K562 (cell line): ENCODE measurements at regions not wholly inside any gene's neighbourhood (a gene's known extent, or its start where the extent isn't known, plus 50 kb on each side); places are given as distances from the start of the nearest gene placed in this dataset.

Source experiments
- ATAC-seq: fragments of 200-7000 bp; cut with Tn5 transposase; 3 replicates; pipeline ENCODE4 v1.9.1; 2020; ENCODE audit warnings: moderate library complexity
- BruUV-seq: library from RNA; stranded (reverse); fragments of 400-500 nt; replicated peaks from 2 replicates; lab custom pipeline; 2021; lab: Mats Ljungman, UMichigan
- CTCF ChIA-PET: fragments of 300-600 bp; formaldehyde crosslinking; extraction: SDS; loops from one replicate; lab custom pipeline; 2021; ENCODE audit warnings: low intra/inter-chr PET ratio; lab: Yijun Ruan, JAX
- POLR2A ChIA-PET: fragments of 300-600, 350-650 bp; sonication (Branson Sonifier 250); formaldehyde crosslinking; extraction: SDS; loops from one replicate; lab custom pipeline; 2021; ENCODE audit warnings: antibody characterized with exemption, inconsistent platforms; lab: Yijun Ruan, JAX
- DNase-seq, 4 experiments: peaks; one replicate each; pipeline versions ENCODE4 v3.0.0 to v3.0.0-alpha.2; 2011 to 2018; ENCODE audit warnings: low spot score in 3 of 4, mixed read lengths in 3 of 4; ENCODE audit errors: extremely low read depth in 1 of 4
- FAIRE-seq: peaks from 2 replicates; lab custom pipeline; 2011; peaks lifted over from hg19 to GRCh38; lab: Jason Lieb, UNC
- H2AFZ ChIP-seq: 2 replicates; pipeline ENCODE4 v1.6.0; 2011; ENCODE audit warnings: low read depth, low read length, control low read depth, inconsistent platforms
- H3K27ac ChIP-seq: fragments of 200-600 bp; 3 replicates; pipeline ENCODE4 v1.8.0; 2011; ENCODE audit warnings: low read depth, mild to moderate bottlenecking, control low read depth, inconsistent platforms, low read length, moderate library complexity, mixed read lengths; ENCODE audit errors: extremely low read depth
- H3K27me3 ChIP-seq, 2 experiments: fragments of 300-600 bp in 1 of 2; 2 replicates in 1 of 2; 3 replicates in 1 of 2; pipeline versions ENCODE4 v1.6.0 to v1.8.0; 2011; ENCODE audit warnings: inconsistent platforms in 2 of 2, low read length in 2 of 2, mild to moderate bottlenecking in 1 of 2, mixed read lengths in 1 of 2, moderate library complexity in 1 of 2; ENCODE audit not compliant: control insufficient read depth in 2 of 2, insufficient read depth in 2 of 2
- H3K36me3 ChIP-seq: fragments of 300-600 bp; 3 replicates; pipeline ENCODE4 v1.8.0; 2011; ENCODE audit warnings: mild to moderate bottlenecking, low read length, inconsistent platforms; ENCODE audit not compliant: control insufficient read depth, insufficient read depth
- H3K4me1 ChIP-seq, 2 experiments: fragments of 200-600 bp in 1 of 2; replicated peaks in 1 of 2; 2 replicates in 1 of 2; 3 replicates in 1 of 2; pipeline versions ENCODE4 v1.5.1 to v1.8.0; 2011; ENCODE audit warnings: inconsistent platforms in 2 of 2, low read length in 2 of 2, mild to moderate bottlenecking in 1 of 2, mixed read lengths in 1 of 2, moderate library complexity in 1 of 2; ENCODE audit not compliant: control insufficient read depth in 2 of 2, insufficient read depth in 2 of 2
- H3K4me2 ChIP-seq: 2 replicates; pipeline ENCODE4 v1.6.1; 2011; ENCODE audit warnings: low read length, control low read depth, inconsistent platforms, mixed read lengths; ENCODE audit not compliant: insufficient read depth
- H3K4me3 ChIP-seq: fragments of 200-600 bp; sonication (generic), shearing (Covaris generic); 2 replicates; pipeline ENCODE4 v1.5.1; 2016; ENCODE audit warnings: control low read depth, inconsistent platforms
- H3K79me2 ChIP-seq: fragments of 200-600 bp; 3 replicates; pipeline ENCODE4 v1.8.0; 2011; ENCODE audit warnings: low read length, inconsistent platforms; ENCODE audit not compliant: control insufficient read depth, insufficient read depth
- H3K9ac ChIP-seq, 2 experiments: 2 replicates each; pipeline versions ENCODE4 v1.6.0 to v1.6.1; 2011; ENCODE audit warnings: low read depth in 2 of 2, low read length in 2 of 2, control low read depth in 1 of 2, inconsistent platforms in 1 of 2, mild to moderate bottlenecking in 1 of 2, mixed read lengths in 1 of 2; ENCODE audit not compliant: insufficient read depth in 1 of 2
- H3K9me1 ChIP-seq: one replicate; pipeline ENCODE4 v1.6.0; 2011; ENCODE audit warnings: inconsistent platforms, mild to moderate bottlenecking, low read length, moderate library complexity; ENCODE audit not compliant: control insufficient read depth, insufficient read depth
- H3K9me3 ChIP-seq: replicated peaks from 2 replicates; pipeline ENCODE4 v1.5.1; 2011; ENCODE audit warnings: low read depth, low read length, inconsistent platforms; ENCODE audit not compliant: control insufficient read depth, insufficient read depth
- H4K20me1 ChIP-seq: replicated peaks from 2 replicates; pipeline ENCODE4 v1.6.1; 2011; ENCODE audit warnings: low read length, inconsistent platforms, mixed read lengths; ENCODE audit not compliant: control insufficient read depth, insufficient read depth
- ARNT ChIP-seq, 2 experiments: fragments of 450-650 bp; IDR thresholded peaks; 2 replicates each; pipeline ENCODE4 v1.6.1; 2016; ENCODE audit warnings: mild to moderate bottlenecking in 1 of 2
- E2F4 ChIP-seq: sonication (generic); formaldehyde crosslinking; IDR thresholded peaks from 2 replicates; pipeline ENCODE4 v1.8.0; 2022; ENCODE audit warnings: mild to moderate bottlenecking, low read depth, missing genetic modification reagents
- ETS1 ChIP-seq: conservative IDR thresholded peaks from 2 replicates; pipeline ENCODE4 v1.6.1; 2011; ENCODE audit warnings: low read depth, mild to moderate bottlenecking, low read length; ENCODE audit not compliant: control insufficient read depth
- MYNN ChIP-seq, 2 experiments: sonication (generic); formaldehyde crosslinking in 1 of 2; IDR thresholded peaks; 2 replicates each; pipeline versions ENCODE4 v1.5.0 to v1.6.1; 2016 to 2020; ENCODE audit warnings: antibody characterized with exemption in 1 of 2, missing genetic modification reagents in 1 of 2
- PREB ChIP-seq: sonication (generic); formaldehyde crosslinking; IDR thresholded peaks from 2 replicates; pipeline ENCODE4 v1.8.1; 2023; ENCODE audit warnings: mild to moderate bottlenecking, missing genetic modification reagents
- TRIM28 ChIP-seq: fragments of 450-650 bp; IDR thresholded peaks from 2 replicates; pipeline ENCODE4 v1.6.1; 2017
- XRCC4 ChIP-seq: IDR thresholded peaks from one replicate; pipeline ENCODE4 v1.6.1; 2011; ENCODE audit not compliant: insufficient read depth, insufficient read length; ENCODE audit errors: extremely low read depth
- ZC3H11A ChIP-seq: IDR thresholded peaks from 2 replicates; pipeline ENCODE4 v1.6.1; 2012; ENCODE audit warnings: low read depth, low read length, improper control_type of control experiment
- ZNF23 ChIP-seq: fragments of 250-450 bp; sonication (Bioruptor Pico); IDR thresholded peaks from 2 replicates; pipeline ENCODE4 v1.4.0; 2020; ENCODE audit warnings: mild to moderate bottlenecking
- ZNF277 ChIP-seq: fragments of 250-450 bp; sonication (Bioruptor Pico); IDR thresholded peaks from 2 replicates; pipeline ENCODE4 v1.8.0; 2022; ENCODE audit warnings: inconsistent platforms, mild to moderate bottlenecking, moderate library complexity, borderline replicate concordance
- ZNF41 ChIP-seq: fragments of 250-450 bp; sonication (Bioruptor Pico); conservative IDR thresholded peaks from 2 replicates; pipeline ENCODE4 v1.4.0; 2020; ENCODE audit warnings: mild to moderate bottlenecking
- ZNF431 ChIP-seq: sonication (generic); formaldehyde crosslinking; IDR thresholded peaks from 2 replicates; pipeline ENCODE4 v1.8.0; 2022; ENCODE audit warnings: mild to moderate bottlenecking, missing genetic modification reagents
- WGBS: fragments of 100-300 bp; shearing (Covaris generic); methylation state at CpG from one replicate; pipeline ENCODE4 v1.1.6; 2016; ENCODE audit warnings: low coverage, mixed read lengths; ENCODE audit not compliant: insufficient coverage; ENCODE audit errors: missing lambda C conversion rate; 5-methylcytosine and 5-hydroxymethylcytosine counted together
- in situ Hi-C: fragments of 300-500 bp; cut with MboI; formaldehyde crosslinking; loops from 4 replicates; pipeline ENCODE4 v1.15.0; 2018; ENCODE audit warnings: inconsistent platforms, mixed read lengths
- intact Hi-C: fragments of 100-400 bp; cut with micrococcal nuclease; formaldehyde crosslinking; loops from 2 replicates; pipeline ENCODE4 v1.14.2; 2022

GRCh38 chr6:81638366-81638765, 114.1 kb downstream of the TENT5A start:
- Histone ChIP-seq H3K9me3 (no peaks in the 10 kb centered on the region), H3K4me1 (no peaks in the 10 kb centered on the region), H3K4me2 (no peak overlapping the region), H3K79me2 (no peaks in the 10 kb centered on the region), H3K4me3 (no peak overlapping the region), H3K9me1 (no peaks in the 10 kb centered on the region), H3K27ac (no peak overlapping the region), H4K20me1 (no peaks in the 10 kb centered on the region), H3K9ac (no peak overlapping the region), H2AFZ (no peak overlapping the region), H3K36me3 (no peaks in the 10 kb centered on the region), H3K27me3 (no peaks in the 10 kb centered on the region)
- ChIA-PET POLR2A (no interaction called here), CTCF (no interaction called here)
- FAIRE-seq = no peak
- in situ Hi-C loops (no loop called here), intact Hi-C loops (no loop called here)
- TF ChIP-seq ARNT (IDR thresholded peaks at IDR 0.05) (no peak), ZNF41 (CRISPR knock-in tag) (no peak), XRCC4 (no peak), ZNF23 (CRISPR knock-in tag) (no peak), ZNF431 (no peak), MYNN (IDR thresholded peaks at IDR 0.05) (no peak), MYNN (CRISPR knock-in tag; IDR thresholded peaks at IDR 0.05) (no peak)
- no peak for DNase-seq
- no TSS peak for BruUV-seq
- 0% methylated on average over 4 of the region's 4 CpGs for WGBS
- ATAC-seq = no peak

GRCh38 chr6:81636930-81637568, 115.4 kb downstream of the TENT5A start:
- Histone ChIP-seq H3K9ac (no peak overlapping the region), H3K4me2 (no peak overlapping the region), H3K27me3 (no peaks in the 10 kb centered on the region), H3K4me3 (no peak overlapping the region), H3K36me3 (no peaks in the 10 kb centered on the region), H3K9me3 (no peaks in the 10 kb centered on the region), H3K9me1 (no peaks in the 10 kb centered on the region), H3K27ac (no peak overlapping the region), H3K4me1 (no peaks in the 10 kb centered on the region), H4K20me1 (no peaks in the 10 kb centered on the region), H2AFZ (no peak overlapping the region), H3K79me2 (no peaks in the 10 kb centered on the region)
- CTCF ChIA-PET = no interaction called here
- no TSS peak for BruUV-seq
- WGBS = 0% methylated on average over 5 of the region's 5 CpGs
- no peak for DNase-seq
- in situ Hi-C loops (no loop called here), intact Hi-C loops (no loop called here)
- POLR2A ChIA-PET = no interaction called here
- no peak for FAIRE-seq
- no peak for ATAC-seq
- TF ChIP-seq ZC3H11A = no peak
- TF ChIP-seq ETS1 = no peak
- TF ChIP-seq E2F4 = no peak
- no peak for TF ChIP-seq TRIM28
- TF ChIP-seq ZNF277 (CRISPR knock-in tag) = no peak
- no peak for TF ChIP-seq PREB (CRISPR knock-in tag)
